ENCODE measurements at regions not wholly inside any gene's neighbourhood (a gene's known extent, or its start where the extent isn't known, plus 50 kb on each side); places are given as distances from the start of the nearest gene placed in this dataset.

GRCh38 chr6:144781836-144782235 lies 496.7 kb downstream of the UTRN start:
- TF ChIP-seq CTCF (conservative IDR thresholded peaks at IDR 0.05; ENCODE audit: low read depth, low read length) (no peak), EZH2phosphoT487 (IDR thresholded peaks at IDR 0.05; ENCODE audit: borderline replicate concordance, low read length) (no peak), EZH2 (IDR thresholded peaks at IDR 0.05; ENCODE audit: low read length, unreplicated experiment) (no peak)

Data from PC-3 (cell line).